ENCODE measurements at regions not wholly inside any gene's neighbourhood (a gene's known extent, or its start where the extent isn't known, plus 50 kb on each side); places are given as distances from the start of the nearest gene placed in this dataset.

DNA sequence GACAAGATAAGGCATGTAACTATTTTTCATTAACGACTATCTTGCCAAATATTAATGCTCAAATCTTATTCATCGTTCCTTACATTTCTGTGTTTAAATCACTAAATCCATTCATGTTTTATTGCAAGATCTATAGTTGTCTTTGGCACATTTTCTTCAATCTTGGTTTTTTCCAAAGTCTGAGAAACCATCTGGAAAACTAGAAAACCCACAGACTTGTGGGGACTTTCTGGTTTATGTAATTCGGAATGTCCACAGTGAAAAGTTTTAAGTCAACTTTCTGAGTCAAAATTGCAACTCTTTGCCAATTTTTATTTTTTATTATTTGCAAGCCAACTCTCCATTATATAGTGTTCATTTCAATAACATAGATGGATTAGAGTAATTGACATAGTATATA lies 520.8 kb upstream of the ADAMTS5 start:
- WGBS (ENCODE audit: insufficient coverage) = 100% methylated on average over 1 of the region's 3 CpGs
- no peaks in the 10 kb centered on the region for H3K27me3 ChIP-seq (ENCODE audit: control insufficient read depth in 2 of 2, insufficient read depth in 2 of 2, low read length in 2 of 2)
- Mint-ChIP-seq H3K27me3 (ENCODE audit: low read depth in 3 of 3) (no peaks in the 10 kb centered on the region), H3K4me1 (no peaks in the 10 kb centered on the region), H3K9me3 (peaks cover 0 to 6% (median 2%) of the 10 kb centered on the region in 7 donors), H3K27ac (no peak overlapping the region), H3K4me3 (no peak overlapping the region), H3K36me3 (no peaks in the 10 kb centered on the region)
- H4K20me1 ChIP-seq (ENCODE audit: insufficient read depth, low read length) = no peaks in the 10 kb centered on the region
- H3K27ac ChIP-seq (ENCODE audit: low read depth in 1 of 2, low read length in 2 of 2) = no peak overlapping the region
- H3K36me3 ChIP-seq (replicated peaks in 1 of 2; ENCODE audit: control insufficient read depth in 1 of 2, insufficient read depth in 2 of 2, low read length in 2 of 2) = no peaks in the 10 kb centered on the region
- H3K4me2 ChIP-seq (replicated peaks; ENCODE audit: extremely low read depth, low read length, poor library complexity, severe bottlenecking) = no peak overlapping the region
- no peak overlapping the region for H3K4me3 ChIP-seq (replicated peaks in 1 of 3; ENCODE audit: low read depth in 2 of 3, low read length in 3 of 3)
- no peaks in the 10 kb centered on the region for H3K79me2 ChIP-seq (ENCODE audit: insufficient read depth, low read length)
- H3K9me3 ChIP-seq (replicated peaks in 1 of 2; ENCODE audit: control insufficient read depth in 1 of 2, insufficient read depth in 1 of 2, low read length in 2 of 2) = no peaks in the 10 kb centered on the region
- H3K4me1 ChIP-seq (ENCODE audit: control insufficient read depth in 1 of 2, insufficient read depth in 2 of 2, low read length in 2 of 2) = no peaks in the 10 kb centered on the region
- intact Hi-C loops (cut with micrococcal nuclease) = no loop called here
- TF ChIP-seq, protein P1, sequence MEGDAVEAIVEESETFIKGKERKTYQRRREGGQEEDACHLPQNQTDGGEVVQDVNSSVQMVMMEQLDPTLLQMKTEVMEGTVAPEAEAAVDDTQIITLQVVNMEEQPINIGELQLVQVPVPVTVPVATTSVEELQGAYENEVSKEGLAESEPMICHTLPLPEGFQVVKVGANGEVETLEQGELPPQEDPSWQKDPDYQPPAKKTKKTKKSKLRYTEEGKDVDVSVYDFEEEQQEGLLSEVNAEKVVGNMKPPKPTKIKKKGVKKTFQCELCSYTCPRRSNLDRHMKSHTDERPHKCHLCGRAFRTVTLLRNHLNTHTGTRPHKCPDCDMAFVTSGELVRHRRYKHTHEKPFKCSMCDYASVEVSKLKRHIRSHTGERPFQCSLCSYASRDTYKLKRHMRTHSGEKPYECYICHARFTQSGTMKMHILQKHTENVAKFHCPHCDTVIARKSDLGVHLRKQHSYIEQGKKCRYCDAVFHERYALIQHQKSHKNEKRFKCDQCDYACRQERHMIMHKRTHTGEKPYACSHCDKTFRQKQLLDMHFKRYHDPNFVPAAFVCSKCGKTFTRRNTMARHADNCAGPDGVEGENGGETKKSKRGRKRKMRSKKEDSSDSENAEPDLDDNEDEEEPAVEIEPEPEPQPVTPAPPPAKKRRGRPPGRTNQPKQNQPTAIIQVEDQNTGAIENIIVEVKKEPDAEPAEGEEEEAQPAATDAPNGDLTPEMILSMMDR (IDR thresholded peaks at IDR 0.05) = no peak
- H3K9ac ChIP-seq (ENCODE audit: insufficient read depth, low read length, poor library complexity, severe bottlenecking) = no peak overlapping the region
- H2AFZ ChIP-seq (ENCODE audit: insufficient read depth, low read depth, low read length, poor library complexity, severe bottlenecking) = no peak overlapping the region
- DNase-seq = no peak

DNA sequence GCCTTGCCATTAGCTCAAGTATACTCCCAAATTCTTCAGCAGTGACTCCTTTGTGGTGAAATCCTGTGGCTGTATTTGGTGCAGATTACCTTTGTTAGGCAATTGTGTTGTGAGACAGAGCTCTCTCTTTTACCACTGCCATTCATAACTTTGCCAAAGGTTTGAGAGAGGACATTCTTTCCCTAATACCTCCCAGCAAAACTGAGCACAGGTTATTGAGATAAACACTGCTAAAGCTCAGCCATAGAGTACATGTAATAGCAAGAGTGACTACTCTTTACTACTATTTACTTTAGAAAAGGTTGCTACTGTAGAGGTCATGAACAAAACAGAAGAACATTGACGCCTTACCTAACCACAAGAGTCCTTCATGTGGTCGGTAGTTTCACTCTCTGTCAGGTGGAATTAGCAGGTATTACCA lies 514.0 kb upstream of the ADAMTS5 start:
- Histone ChIP-seq H2AFZ (ENCODE audit: insufficient read depth, low read depth, low read length, poor library complexity, severe bottlenecking) (no peak overlapping the region), H3K79me2 (ENCODE audit: insufficient read depth, low read length) (no peaks in the 10 kb centered on the region), H3K36me3 (replicated peaks in 1 of 2; ENCODE audit: control insufficient read depth in 1 of 2, insufficient read depth in 2 of 2, low read length in 2 of 2) (no peaks in the 10 kb centered on the region), H3K4me2 (replicated peaks; ENCODE audit: extremely low read depth, low read length, poor library complexity, severe bottlenecking) (no peak overlapping the region), H3K27ac (ENCODE audit: low read depth in 1 of 2, low read length in 2 of 2) (no peak overlapping the region), H3K4me1 (ENCODE audit: control insufficient read depth in 1 of 2, insufficient read depth in 2 of 2, low read length in 2 of 2) (no peaks in the 10 kb centered on the region), H3K27me3 (ENCODE audit: control insufficient read depth in 2 of 2, insufficient read depth in 2 of 2, low read length in 2 of 2) (no peaks in the 10 kb centered on the region), H3K9me3 (replicated peaks in 1 of 2; ENCODE audit: control insufficient read depth in 1 of 2, insufficient read depth in 1 of 2, low read length in 2 of 2) (peaks cover 0 to 5% of the 10 kb centered on the region in 2 donors), H3K9ac (ENCODE audit: insufficient read depth, low read length, poor library complexity, severe bottlenecking) (no peak overlapping the region), H3K4me3 (replicated peaks in 1 of 3; ENCODE audit: low read depth in 2 of 3, low read length in 3 of 3) (no peak overlapping the region), H4K20me1 (ENCODE audit: insufficient read depth, low read length) (no peaks in the 10 kb centered on the region)
- no CpG with 5 or more reads among the region's 2 CpGs for WGBS (ENCODE audit: insufficient coverage)
- intact Hi-C loops (cut with micrococcal nuclease) = no loop called here
- no peaks in the 10 kb centered on the region for H3K4me1 Mint-ChIP-seq
- H3K27me3 Mint-ChIP-seq (ENCODE audit: low read depth in 3 of 3) = no peaks in the 10 kb centered on the region
- no peak for DNase-seq
- no peak overlapping the region for H3K27ac Mint-ChIP-seq
- no peaks in the 10 kb centered on the region for H3K36me3 Mint-ChIP-seq
- TF ChIP-seq, protein P1 (IDR thresholded peaks at IDR 0.05) = no peak
- no peak overlapping the region for H3K4me3 Mint-ChIP-seq
- H3K9me3 Mint-ChIP-seq = peaks cover 0 to 10% (median 4%) of the 10 kb centered on the region in 7 donors
